Neural progenitor cell (in vitro differentiated cells): ENCODE measurements at regions not wholly inside any gene's neighbourhood (a gene's known extent, or its start where the extent isn't known, plus 50 kb on each side); places are given as distances from the start of the nearest gene placed in this dataset.

ENCODE experiments used
- DNase-seq: peaks from one replicate; pipeline ENCODE4 v3.0.0-alpha.2; 2016; ENCODE audit warnings: low spot score
- H2AFZ ChIP-seq: fragments of 200-600 bp; sonication (generic); replicated peaks from 2 replicates; pipeline ENCODE4 v1.6.1; 2016; ENCODE audit warnings: antibody characterized with exemption
- H3F3A ChIP-seq: fragments of 200-600 bp; sonication (generic); 2 replicates; pipeline ENCODE4 v1.6.1; 2016; ENCODE audit warnings: antibody characterized with exemption, low read depth
- H3K27ac ChIP-seq: fragments of 200-600 bp; sonication (generic); 2 replicates; pipeline ENCODE4 v1.5.1; 2016; ENCODE audit warnings: mild to moderate bottlenecking
- H3K27me3 ChIP-seq: fragments of 200-600 bp; sonication (generic); 2 replicates; pipeline ENCODE4 v1.6.1; 2016; ENCODE audit warnings: mild to moderate bottlenecking, moderate library complexity
- H3K36me3 ChIP-seq: fragments of 200-600 bp; sonication (generic); 2 replicates; pipeline ENCODE4 v1.5.1; 2016
- H3K4me1 ChIP-seq: fragments of 200-600 bp; sonication (generic); 2 replicates; pipeline ENCODE4 v1.6.1; 2016; ENCODE audit warnings: mixed run types
- H3K4me2 ChIP-seq: fragments of 200-600 bp; sonication (generic); 2 replicates; pipeline ENCODE4 v1.6.1; 2016
- H3K4me3 ChIP-seq: fragments of 200-600 bp; sonication (generic); 2 replicates; pipeline ENCODE4 v1.5.1; 2016
- H3K79me2 ChIP-seq: fragments of 200-600 bp; sonication (generic); 2 replicates; pipeline ENCODE4 v1.6.1; 2016; ENCODE audit warnings: low read depth
- H3K9ac ChIP-seq: fragments of 200-600 bp; sonication (generic); 2 replicates; pipeline ENCODE4 v1.6.1; 2016
- H3K9me3 ChIP-seq: fragments of 200-600 bp; sonication (generic); 2 replicates; pipeline ENCODE4 v1.5.1; 2016; ENCODE audit warnings: low read depth
- H4K20me1 ChIP-seq: fragments of 200-600 bp; sonication (generic); 2 replicates; pipeline ENCODE4 v1.6.1; 2016; ENCODE audit warnings: low read depth
- H3K27ac Mint-ChIP-seq: 3 replicates; pipeline ENCODE4 v1.8.0; 2021; ENCODE audit warnings: mixed read lengths
- H3K27me3 Mint-ChIP-seq: 2 replicates; pipeline ENCODE4 v1.8.0; 2022; ENCODE audit warnings: low read depth, mild to moderate bottlenecking, inconsistent platforms, moderate library complexity, mixed read lengths; ENCODE audit not compliant: insufficient read depth
- H3K36me3 Mint-ChIP-seq: 3 replicates; pipeline ENCODE4 v1.8.0; 2021; ENCODE audit warnings: mixed read lengths
- H3K4me1 Mint-ChIP-seq: 3 replicates; pipeline ENCODE4 v1.8.0; 2021; ENCODE audit warnings: mixed read lengths
- H3K4me3 Mint-ChIP-seq: 3 replicates; pipeline ENCODE4 v1.8.0; 2021; ENCODE audit warnings: mild to moderate bottlenecking, moderate library complexity, mixed read lengths
- H3K9me3 Mint-ChIP-seq: 3 replicates; pipeline ENCODE4 v1.8.0; 2020; ENCODE audit warnings: mixed read lengths
- EZH2 ChIP-seq: fragments of 200-600 bp; sonication (generic); IDR thresholded peaks from 2 replicates; pipeline ENCODE4 v1.6.1; 2017; ENCODE audit warnings: antibody characterized with exemption, mild to moderate bottlenecking, moderate library complexity
- EZH2phosphoT487 ChIP-seq: fragments of 200-600 bp; sonication (generic); IDR thresholded peaks from 2 replicates; pipeline ENCODE4 v1.6.1; 2017; ENCODE audit warnings: antibody characterized with exemption
- TF ChIP-seq, protein P1 (sequence below): fragments of 200-600 bp; sonication (generic); IDR thresholded peaks from 2 replicates; pipeline ENCODE4 v1.5.1; 2017; ENCODE audit warnings: antibody characterized with exemption, mild to moderate bottlenecking

DNA sequence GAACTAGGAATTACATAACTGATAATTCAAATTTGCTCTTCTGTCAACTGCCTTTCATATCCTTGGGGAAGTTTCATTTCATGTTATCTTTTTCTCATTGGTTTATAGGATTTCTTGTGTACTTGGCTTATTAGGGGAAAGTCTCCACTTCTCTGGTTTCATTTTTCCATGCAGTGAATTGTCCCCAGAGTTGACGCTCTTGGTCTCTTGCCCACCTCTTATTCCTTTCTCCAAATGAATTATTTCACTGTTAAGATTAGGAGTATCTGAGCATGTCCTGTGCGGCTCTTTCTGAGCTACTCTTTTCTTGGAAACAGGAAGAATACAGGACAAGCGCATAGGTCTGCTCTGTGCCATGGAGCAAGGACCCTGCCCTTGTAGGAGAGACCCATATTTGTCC is 104.8 kb downstream of the POSTN start:
- H3K4me3 ChIP-seq, result no peak overlapping the region
- no peaks in the 10 kb centered on the region for H3K9me3 ChIP-seq

DNA sequence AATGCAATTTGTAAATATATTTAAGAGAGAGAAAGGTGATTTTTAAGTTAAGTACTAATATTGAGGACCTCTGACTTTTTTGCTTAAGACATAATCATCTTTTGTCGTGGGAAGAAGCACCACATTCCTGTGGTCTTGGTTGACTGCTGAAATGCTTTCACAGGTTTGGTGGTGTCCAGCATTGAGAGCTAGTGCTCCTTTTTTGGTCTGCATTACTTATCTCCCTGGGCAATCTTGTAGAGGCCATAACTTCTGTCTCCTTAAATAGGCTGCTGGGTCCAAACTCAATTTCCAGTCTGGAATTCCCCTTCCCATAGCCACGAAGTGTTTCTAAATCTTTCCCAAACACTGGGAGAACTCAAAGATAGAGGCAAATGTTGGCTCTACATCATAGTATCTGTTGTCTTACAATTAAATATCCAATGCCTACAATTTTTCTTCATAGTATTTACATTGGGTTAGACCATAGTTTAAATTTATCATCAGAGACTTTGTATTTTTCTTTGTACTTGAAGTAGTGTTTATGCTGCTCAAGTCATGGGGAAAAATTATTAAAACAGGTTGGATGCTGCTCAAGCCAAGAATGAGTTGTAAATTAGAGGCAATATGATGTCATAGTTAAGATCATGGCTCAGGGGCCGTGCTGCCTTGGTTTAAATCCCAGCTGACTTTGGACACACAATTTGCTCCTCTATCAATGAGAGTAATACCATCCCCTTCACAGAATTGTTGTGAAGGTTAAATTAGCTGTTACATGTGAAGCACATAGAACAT is 105.6 kb downstream of the POSTN start:
- Histone ChIP-seq H3K4me2 (no peak overlapping the region), H3K36me3 (no peaks in the 10 kb centered on the region), H3K4me1 (no peaks in the 10 kb centered on the region), H4K20me1 (no peaks in the 10 kb centered on the region), H3K27me3 (no peaks in the 10 kb centered on the region), H3K27ac (no peak overlapping the region), H2AFZ (no peak overlapping the region), H3F3A (no peaks in the 10 kb centered on the region), H3K9me3 (no peaks in the 10 kb centered on the region), H3K9ac (no peak overlapping the region), H3K79me2 (no peaks in the 10 kb centered on the region), H3K4me3 (no peak overlapping the region)
- DNase-seq, result no peak
- TF ChIP-seq EZH2phosphoT487, result no peak
- TF ChIP-seq, protein P1, sequence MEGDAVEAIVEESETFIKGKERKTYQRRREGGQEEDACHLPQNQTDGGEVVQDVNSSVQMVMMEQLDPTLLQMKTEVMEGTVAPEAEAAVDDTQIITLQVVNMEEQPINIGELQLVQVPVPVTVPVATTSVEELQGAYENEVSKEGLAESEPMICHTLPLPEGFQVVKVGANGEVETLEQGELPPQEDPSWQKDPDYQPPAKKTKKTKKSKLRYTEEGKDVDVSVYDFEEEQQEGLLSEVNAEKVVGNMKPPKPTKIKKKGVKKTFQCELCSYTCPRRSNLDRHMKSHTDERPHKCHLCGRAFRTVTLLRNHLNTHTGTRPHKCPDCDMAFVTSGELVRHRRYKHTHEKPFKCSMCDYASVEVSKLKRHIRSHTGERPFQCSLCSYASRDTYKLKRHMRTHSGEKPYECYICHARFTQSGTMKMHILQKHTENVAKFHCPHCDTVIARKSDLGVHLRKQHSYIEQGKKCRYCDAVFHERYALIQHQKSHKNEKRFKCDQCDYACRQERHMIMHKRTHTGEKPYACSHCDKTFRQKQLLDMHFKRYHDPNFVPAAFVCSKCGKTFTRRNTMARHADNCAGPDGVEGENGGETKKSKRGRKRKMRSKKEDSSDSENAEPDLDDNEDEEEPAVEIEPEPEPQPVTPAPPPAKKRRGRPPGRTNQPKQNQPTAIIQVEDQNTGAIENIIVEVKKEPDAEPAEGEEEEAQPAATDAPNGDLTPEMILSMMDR, result no peak
- no peak for TF ChIP-seq EZH2
- Mint-ChIP-seq H3K9me3 (no peaks in the 10 kb centered on the region), H3K4me3 (no peak overlapping the region), H3K27ac (no peak overlapping the region), H3K36me3 (no peaks in the 10 kb centered on the region), H3K27me3 (peaks cover 2% of the 10 kb centered on the region), H3K4me1 (no peaks in the 10 kb centered on the region)

More for the DNA sequence above, 104.8 kb downstream of the POSTN start:
- H3K9ac ChIP-seq, result no peak overlapping the region
- Mint-ChIP-seq H3K4me3 (no peak overlapping the region), H3K27ac (no peak overlapping the region), H3K4me1 (no peaks in the 10 kb centered on the region), H3K27me3 (peaks cover 2% of the 10 kb centered on the region), H3K9me3 (no peaks in the 10 kb centered on the region), H3K36me3 (no peaks in the 10 kb centered on the region)
- H2AFZ ChIP-seq, result no peak overlapping the region
- H3K79me2 ChIP-seq, result no peaks in the 10 kb centered on the region
- H3F3A ChIP-seq, result no peaks in the 10 kb centered on the region
- TF ChIP-seq, protein P1, result no peak
- no peak for TF ChIP-seq EZH2phosphoT487
- TF ChIP-seq EZH2, result no peak
- no peak for DNase-seq
- H3K27me3 ChIP-seq, result no peaks in the 10 kb centered on the region
- no peak overlapping the region for H3K4me2 ChIP-seq
- no peak overlapping the region for H3K27ac ChIP-seq
- no peaks in the 10 kb centered on the region for H3K4me1 ChIP-seq
- H3K36me3 ChIP-seq, result no peaks in the 10 kb centered on the region
- no peaks in the 10 kb centered on the region for H4K20me1 ChIP-seq

DNA sequence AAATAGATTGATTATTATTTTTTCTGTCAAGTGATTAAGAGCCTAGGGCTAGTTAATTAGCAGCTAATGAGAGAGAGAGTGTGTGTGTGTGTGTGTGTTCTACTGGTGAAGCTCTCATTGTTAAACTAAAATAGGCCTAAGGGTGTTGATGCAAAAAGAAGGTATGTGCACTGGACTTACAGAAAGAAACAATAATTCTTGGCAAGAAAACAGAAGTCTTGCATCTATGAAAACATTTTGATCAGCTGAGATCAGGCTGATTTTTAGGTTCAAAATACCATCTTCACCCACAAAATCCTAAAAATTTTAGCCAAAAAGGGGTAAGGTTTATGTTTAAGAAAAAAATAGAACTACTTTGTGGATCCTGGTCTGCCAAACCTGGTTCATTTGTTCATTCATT is 106.5 kb downstream of the POSTN start:
- H4K20me1 ChIP-seq, result no peaks in the 10 kb centered on the region
- Mint-ChIP-seq H3K4me1 (no peaks in the 10 kb centered on the region), H3K9me3 (no peaks in the 10 kb centered on the region), H3K27ac (no peak overlapping the region), H3K36me3 (no peaks in the 10 kb centered on the region), H3K27me3 (peaks cover 2% of the 10 kb centered on the region), H3K4me3 (no peak overlapping the region)
- no peaks in the 10 kb centered on the region for H3K79me2 ChIP-seq
- no peak for TF ChIP-seq EZH2phosphoT487
- TF ChIP-seq, protein P1, result no peak
- no peak for TF ChIP-seq EZH2
- H3K9me3 ChIP-seq, result no peaks in the 10 kb centered on the region
- no peak overlapping the region for H2AFZ ChIP-seq
- H3K4me1 ChIP-seq, result no peaks in the 10 kb centered on the region
- H3K4me2 ChIP-seq, result no peak overlapping the region
- H3K36me3 ChIP-seq, result no peaks in the 10 kb centered on the region
- H3K27me3 ChIP-seq, result no peaks in the 10 kb centered on the region
- no peak overlapping the region for H3K27ac ChIP-seq
- no peaks in the 10 kb centered on the region for H3F3A ChIP-seq
- no peak overlapping the region for H3K4me3 ChIP-seq
- H3K9ac ChIP-seq, result no peak overlapping the region
- no peak for DNase-seq
